DND-41 (cell line): ENCODE measurements at regions not wholly inside any gene's neighbourhood (a gene's known extent, or its start where the extent isn't known, plus 50 kb on each side); places are given as distances from the start of the nearest gene placed in this dataset.

Source experiments
- ATAC-seq: fragments of 200-7000 bp; cut with Tn5 transposase; 3 replicates; pipeline ENCODE4 v1.9.1; 2021; ENCODE audit warnings: low read depth; ENCODE audit not compliant: insufficient read depth
- DNase-seq: peaks from one replicate; pipeline ENCODE4 v3.0.0-alpha.2; 2020
- H2AFZ ChIP-seq: 2 replicates; pipeline ENCODE4 v1.6.0; 2012; ENCODE audit warnings: low read depth, low read length
- H3K27ac ChIP-seq: 2 replicates; pipeline ENCODE4 v1.5.1; 2012; ENCODE audit warnings: low read length, inconsistent platforms
- H3K27me3 ChIP-seq: fragments of 200-600 bp; sonication (generic); 2 replicates; pipeline ENCODE4 v1.6.0; 2012; ENCODE audit warnings: low read length, mild to moderate bottlenecking, inconsistent platforms; ENCODE audit not compliant: insufficient read depth, poor library complexity
- H3K36me3 ChIP-seq: 2 replicates; pipeline ENCODE4 v1.5.1; 2012; ENCODE audit warnings: low read length, inconsistent platforms; ENCODE audit not compliant: insufficient read depth
- H3K4me1 ChIP-seq: 2 replicates; pipeline ENCODE4 v1.5.1; 2012; ENCODE audit warnings: mild to moderate bottlenecking, low read length; ENCODE audit not compliant: insufficient read depth
- H3K4me2 ChIP-seq: 2 replicates; pipeline ENCODE4 v1.6.0; 2012; ENCODE audit warnings: mild to moderate bottlenecking, moderate library complexity, low read length, inconsistent platforms; ENCODE audit not compliant: insufficient read depth
- H3K4me3 ChIP-seq, 2 experiments: fragments of 200-600 bp in 1 of 2; shearing (Covaris generic) in 1 of 2; 2 replicates each; pipeline ENCODE4 v1.5.1; 2012 to 2016; ENCODE audit warnings: inconsistent platforms in 2 of 2, low read length in 2 of 2, mild to moderate bottlenecking in 2 of 2, low read depth in 1 of 2, moderate library complexity in 1 of 2
- H3K79me2 ChIP-seq: 2 replicates; pipeline ENCODE4 v1.6.0; 2012; ENCODE audit warnings: low read length, inconsistent platforms; ENCODE audit not compliant: insufficient read depth
- H3K9ac ChIP-seq: 2 replicates; pipeline ENCODE4 v1.6.0; 2012; ENCODE audit warnings: low read depth, mild to moderate bottlenecking, inconsistent platforms, low read length, moderate library complexity
- H3K9me3 ChIP-seq: 2 replicates; pipeline ENCODE4 v1.5.1; 2012; ENCODE audit warnings: low read length, moderate library complexity, mild to moderate bottlenecking, inconsistent platforms; ENCODE audit not compliant: insufficient read depth, severe bottlenecking
- H4K20me1 ChIP-seq: 2 replicates; pipeline ENCODE4 v1.6.0; 2012; ENCODE audit warnings: low read length; ENCODE audit not compliant: insufficient read depth
- CTCF ChIP-seq: IDR thresholded peaks from 2 replicates; pipeline ENCODE4 v1.5.1; 2012; ENCODE audit warnings: borderline replicate concordance, low read length, moderate library complexity, mild to moderate bottlenecking; ENCODE audit not compliant: poor library complexity, severe bottlenecking; ENCODE audit errors: extremely low read depth
- EZH2 ChIP-seq: IDR thresholded peaks from 3 replicates; pipeline ENCODE4 v1.6.1; 2012; ENCODE audit warnings: borderline replicate concordance, low read depth, mild to moderate bottlenecking, moderate library complexity, low read length, inconsistent platforms; ENCODE audit not compliant: severe bottlenecking

GRCh38 chr13:74695021-74695800, 561.0 kb upstream of the KLF12 start:
- Histone ChIP-seq H3K79me2 (no peaks in the 10 kb centered on the region), H3K9ac (no peak overlapping the region), H4K20me1 (no peaks in the 10 kb centered on the region), H3K4me2 (no peak overlapping the region), H3K4me1 (no peaks in the 10 kb centered on the region), H3K9me3 (no peaks in the 10 kb centered on the region), H3K4me3 (no peak overlapping the region), H3K27me3 (no peaks in the 10 kb centered on the region), H3K27ac (no peak overlapping the region), H2AFZ (no peak overlapping the region), H3K36me3 (no peaks in the 10 kb centered on the region)
- DNase-seq (no peak), ATAC-seq (no peak)
- TF ChIP-seq EZH2: no peak
- no peak for TF ChIP-seq CTCF

GRCh38 chr13:74687442-74688182, 553.4 kb upstream of the KLF12 start:
- ATAC-seq: no peak
- TF ChIP-seq CTCF (no peak), EZH2 (no peak)

GRCh38 chr13:74683411-74683810, 549.2 kb upstream of the KLF12 start:
- H3K4me1 ChIP-seq: no peaks in the 10 kb centered on the region
- DNase-seq (no peak), ATAC-seq (no peak)

More at GRCh38 chr13:74687442-74688182, 553.4 kb upstream of the KLF12 start:
- Histone ChIP-seq H3K27ac (no peak overlapping the region), H3K79me2 (no peaks in the 10 kb centered on the region), H3K4me2 (no peak overlapping the region), H3K4me3 (no peak overlapping the region), H3K27me3 (no peaks in the 10 kb centered on the region), H3K9ac (no peak overlapping the region), H3K4me1 (no peaks in the 10 kb centered on the region), H3K36me3 (no peaks in the 10 kb centered on the region), H3K9me3 (no peaks in the 10 kb centered on the region), H4K20me1 (no peaks in the 10 kb centered on the region), H2AFZ (no peak overlapping the region)
- no peak for DNase-seq

More at GRCh38 chr13:74683411-74683810, 549.2 kb upstream of the KLF12 start:
- no peak for TF ChIP-seq CTCF
- TF ChIP-seq EZH2: no peak
- Histone ChIP-seq H4K20me1 (no peaks in the 10 kb centered on the region), H3K36me3 (no peaks in the 10 kb centered on the region), H3K79me2 (no peaks in the 10 kb centered on the region), H2AFZ (no peak overlapping the region), H3K9me3 (no peaks in the 10 kb centered on the region), H3K9ac (no peak overlapping the region), H3K27me3 (no peaks in the 10 kb centered on the region), H3K4me2 (no peak overlapping the region), H3K27ac (no peak overlapping the region), H3K4me3 (no peak overlapping the region)
